Endodermal cell (in vitro differentiated cells): ENCODE measurements at regions not wholly inside any gene's neighbourhood (a gene's known extent, or its start where the extent isn't known, plus 50 kb on each side); places are given as distances from the start of the nearest gene placed in this dataset.

Source experiments
- DNase-seq: peaks from one replicate; pipeline ENCODE4 v3.0.0-alpha.2; 2017
- H3K27ac ChIP-seq: 2 replicates; pipeline ENCODE4 v1.5.1; 2013; ENCODE audit warnings: mild to moderate bottlenecking, low read depth, low read length, moderate library complexity
- H3K27me3 ChIP-seq: 2 replicates; pipeline ENCODE4 v1.6.1; 2013; ENCODE audit warnings: mild to moderate bottlenecking, low read length, moderate library complexity; ENCODE audit not compliant: insufficient read depth, control insufficient read depth, poor library complexity, severe bottlenecking
- H3K36me3 ChIP-seq: 2 replicates; pipeline ENCODE4 v1.7.0; 2013; ENCODE audit warnings: mild to moderate bottlenecking, low read length, moderate library complexity; ENCODE audit not compliant: control insufficient read depth, insufficient read depth
- H3K4me1 ChIP-seq: one replicate; pipeline ENCODE4 v1.7.0; 2013; ENCODE audit warnings: low read length; ENCODE audit not compliant: control insufficient read depth, insufficient read depth
- H3K4me3 ChIP-seq: 2 replicates; pipeline ENCODE4 v1.5.1; 2013; ENCODE audit warnings: mild to moderate bottlenecking, low read length, moderate library complexity
- H3K9ac ChIP-seq: 2 replicates; pipeline ENCODE4 v1.6.1; 2013; ENCODE audit warnings: mild to moderate bottlenecking, low read length, moderate library complexity; ENCODE audit not compliant: poor library complexity, severe bottlenecking; ENCODE audit errors: extremely low read depth
- H3K9me3 ChIP-seq: 2 replicates; pipeline ENCODE4 v1.6.1; 2013; ENCODE audit warnings: mild to moderate bottlenecking, low read length, moderate library complexity; ENCODE audit not compliant: control insufficient read depth
- H3K27ac Mint-ChIP-seq: 2 replicates; pipeline ENCODE4 v1.8.0; 2020; ENCODE audit warnings: mixed read lengths
- H3K27me3 Mint-ChIP-seq: 2 replicates; pipeline ENCODE4 v1.8.0; 2021; ENCODE audit warnings: mild to moderate bottlenecking, mixed read lengths; ENCODE audit not compliant: insufficient read depth
- H3K36me3 Mint-ChIP-seq: 2 replicates; pipeline ENCODE4 v1.8.0; 2020; ENCODE audit warnings: low read depth, mixed read lengths
- H3K4me1 Mint-ChIP-seq: 2 replicates; pipeline ENCODE4 v1.8.0; 2020; ENCODE audit warnings: mixed read lengths
- H3K4me3 Mint-ChIP-seq: 2 replicates; pipeline ENCODE4 v1.8.0; 2020; ENCODE audit warnings: mild to moderate bottlenecking, moderate library complexity, mixed read lengths
- H3K9me3 Mint-ChIP-seq: 2 replicates; pipeline ENCODE4 v1.8.0; 2020; ENCODE audit warnings: mild to moderate bottlenecking, mixed read lengths
- WGBS, 2 experiments: methylation state at CpG; one replicate each; pipeline versions ENCODE4 v1.1.5 to v1.1.7; 2013; ENCODE audit warnings: missing lambda C conversion rate in 2 of 2, mixed read lengths in 1 of 2; ENCODE audit not compliant: insufficient coverage in 1 of 2, insufficient read length in 1 of 2; 5-methylcytosine and 5-hydroxymethylcytosine counted together
- TF ChIP-seq, protein P1 (sequence below): fragments of 200-600 bp; sonication (generic); conservative IDR thresholded peaks from 2 replicates; pipeline ENCODE4 v1.5.0; 2021; ENCODE audit warnings: antibody characterized with exemption, mild to moderate bottlenecking

DNA sequence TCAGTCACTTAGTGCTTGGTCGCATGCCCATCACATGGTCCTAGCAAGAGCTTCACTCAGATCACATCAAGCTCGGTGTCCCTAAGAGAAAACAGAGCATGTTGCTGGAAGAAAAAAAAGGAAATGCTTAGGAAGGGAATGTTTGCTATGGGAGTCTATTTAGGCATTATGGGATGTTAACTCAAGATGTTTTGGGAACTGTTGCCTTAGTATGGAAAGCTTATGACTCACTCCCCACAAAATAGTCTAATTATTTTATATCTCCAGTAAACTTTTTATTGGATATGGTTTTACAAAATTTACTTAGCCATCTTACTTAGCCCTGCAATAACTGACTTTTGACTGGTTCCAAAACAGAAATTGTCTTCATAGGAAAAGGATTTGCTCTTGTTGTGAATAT, 439.5 kb upstream of the ZEB2 start:
- 94 to 95% methylated on average over 2 of the region's 2 CpGs for WGBS, 2 experiments
- no peak for DNase-seq
- TF ChIP-seq, protein P1, sequence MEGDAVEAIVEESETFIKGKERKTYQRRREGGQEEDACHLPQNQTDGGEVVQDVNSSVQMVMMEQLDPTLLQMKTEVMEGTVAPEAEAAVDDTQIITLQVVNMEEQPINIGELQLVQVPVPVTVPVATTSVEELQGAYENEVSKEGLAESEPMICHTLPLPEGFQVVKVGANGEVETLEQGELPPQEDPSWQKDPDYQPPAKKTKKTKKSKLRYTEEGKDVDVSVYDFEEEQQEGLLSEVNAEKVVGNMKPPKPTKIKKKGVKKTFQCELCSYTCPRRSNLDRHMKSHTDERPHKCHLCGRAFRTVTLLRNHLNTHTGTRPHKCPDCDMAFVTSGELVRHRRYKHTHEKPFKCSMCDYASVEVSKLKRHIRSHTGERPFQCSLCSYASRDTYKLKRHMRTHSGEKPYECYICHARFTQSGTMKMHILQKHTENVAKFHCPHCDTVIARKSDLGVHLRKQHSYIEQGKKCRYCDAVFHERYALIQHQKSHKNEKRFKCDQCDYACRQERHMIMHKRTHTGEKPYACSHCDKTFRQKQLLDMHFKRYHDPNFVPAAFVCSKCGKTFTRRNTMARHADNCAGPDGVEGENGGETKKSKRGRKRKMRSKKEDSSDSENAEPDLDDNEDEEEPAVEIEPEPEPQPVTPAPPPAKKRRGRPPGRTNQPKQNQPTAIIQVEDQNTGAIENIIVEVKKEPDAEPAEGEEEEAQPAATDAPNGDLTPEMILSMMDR: no peak
- Histone ChIP-seq H3K27ac (no peak overlapping the region), H3K27me3 (no peaks in the 10 kb centered on the region), H3K9me3 (peaks cover 8% of the 10 kb centered on the region), H3K9ac (no peak overlapping the region), H3K4me3 (no peak overlapping the region), H3K36me3 (no peaks in the 10 kb centered on the region), H3K4me1 (no peaks in the 10 kb centered on the region)
- Mint-ChIP-seq H3K4me3 (no peak overlapping the region), H3K4me1 (no peaks in the 10 kb centered on the region), H3K9me3 (peaks cover 7% of the 10 kb centered on the region), H3K36me3 (peaks cover 1% of the 10 kb centered on the region), H3K27ac (no peak overlapping the region), H3K27me3 (no peaks in the 10 kb centered on the region)

DNA sequence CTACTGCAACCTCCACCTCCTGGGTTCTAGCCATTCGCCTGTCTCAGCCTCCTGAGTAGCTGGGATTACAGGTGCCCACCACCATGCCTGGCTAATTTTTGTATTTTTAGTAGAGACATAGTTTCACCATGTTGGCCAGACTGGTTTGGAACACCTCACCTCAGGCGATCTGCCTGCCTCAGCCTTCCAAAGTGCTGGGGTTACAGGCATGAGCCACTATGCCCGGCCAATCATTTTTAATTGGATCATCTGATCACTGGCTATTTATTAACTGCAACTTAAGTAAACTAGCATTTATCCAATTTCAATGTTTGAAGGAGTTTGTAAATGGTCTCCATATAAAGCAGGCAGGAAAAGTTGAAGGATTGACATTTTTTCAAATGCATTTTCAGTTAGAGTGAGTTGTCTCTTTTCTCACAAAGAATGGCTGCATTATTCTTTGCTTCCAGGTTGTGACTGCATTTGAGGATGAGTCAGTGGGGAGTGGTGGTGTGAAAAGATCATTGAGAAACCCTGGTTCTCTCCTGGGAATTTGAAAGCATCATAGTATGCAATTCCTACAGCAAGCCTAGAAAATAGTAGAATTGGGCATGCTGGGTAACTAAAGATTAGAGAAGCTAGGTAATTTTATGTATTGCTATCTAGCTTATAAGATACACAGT, 431.1 kb upstream of the ZEB2 start:
- Mint-ChIP-seq H3K36me3 (no peaks in the 10 kb centered on the region), H3K27me3 (no peaks in the 10 kb centered on the region), H3K4me1 (no peaks in the 10 kb centered on the region), H3K4me3 (no peak overlapping the region), H3K9me3 (no peaks in the 10 kb centered on the region), H3K27ac (no peak overlapping the region)
- WGBS, 2 experiments: 90 to 100% methylated on average over 1 to 3 of the region's 3 CpGs
- Histone ChIP-seq H3K36me3 (no peaks in the 10 kb centered on the region), H3K4me3 (no peak overlapping the region), H3K9ac (no peak overlapping the region), H3K4me1 (no peaks in the 10 kb centered on the region), H3K27ac (no peak overlapping the region), H3K27me3 (no peaks in the 10 kb centered on the region), H3K9me3 (no peaks in the 10 kb centered on the region)
- TF ChIP-seq, protein P1: no peak
- no peak for DNase-seq

DNA sequence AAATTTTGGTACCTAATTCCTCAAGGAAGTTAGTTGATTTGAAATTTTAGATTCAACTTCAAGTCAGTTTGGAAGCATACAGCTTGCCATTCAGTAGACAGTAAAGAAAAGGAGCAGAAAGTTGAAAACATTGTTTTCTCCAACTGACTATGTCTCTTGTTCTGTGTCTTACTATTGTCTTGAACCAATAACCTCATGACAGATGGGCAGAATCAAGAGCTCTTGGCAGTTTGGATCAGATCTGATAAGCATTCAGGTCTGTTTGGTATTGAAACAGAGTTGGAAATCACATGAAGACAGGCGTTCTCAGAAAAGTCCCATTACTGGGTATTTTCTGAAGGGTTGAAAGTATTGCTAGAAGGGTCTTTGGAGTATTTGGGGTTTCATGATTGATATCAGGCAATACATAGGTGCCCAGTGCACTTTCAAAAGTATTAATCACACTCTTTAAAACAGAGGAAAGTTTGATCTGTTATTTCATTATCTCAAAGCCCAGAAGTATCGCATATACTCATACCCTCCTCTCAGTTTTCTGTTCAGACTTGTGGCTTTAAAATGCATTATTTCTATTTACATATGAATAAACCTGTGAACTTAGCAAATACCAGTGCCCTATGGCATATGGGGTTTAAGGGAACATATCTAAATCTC, 428.4 kb upstream of the ZEB2 start:
- no peaks in the 10 kb centered on the region for H3K36me3 ChIP-seq
- 94% methylated on average over 2 of the region's 2 CpGs; no CpG with 5 or more reads in 1 of the 2 experiments for WGBS, 2 experiments
- no peaks in the 10 kb centered on the region for H3K4me1 Mint-ChIP-seq
- no peak overlapping the region for H3K4me3 ChIP-seq
- TF ChIP-seq, protein P1: no peak
- H3K27me3 ChIP-seq: no peaks in the 10 kb centered on the region
- no peaks in the 10 kb centered on the region for H3K27me3 Mint-ChIP-seq
- no peaks in the 10 kb centered on the region for H3K9me3 Mint-ChIP-seq
- no peaks in the 10 kb centered on the region for H3K4me1 ChIP-seq
- no peak overlapping the region for H3K27ac Mint-ChIP-seq
- no peaks in the 10 kb centered on the region for H3K36me3 Mint-ChIP-seq
- no peak overlapping the region for H3K27ac ChIP-seq
- H3K4me3 Mint-ChIP-seq: no peak overlapping the region
- H3K9me3 ChIP-seq: no peaks in the 10 kb centered on the region
- H3K9ac ChIP-seq: no peak overlapping the region
- DNase-seq: no peak
